HG02678 (cell line): ENCODE measurements at regions not wholly inside any gene's neighbourhood (a gene's known extent, or its start where the extent isn't known, plus 50 kb on each side); places are given as distances from the start of the nearest gene placed in this dataset.

Experiments used
- ATAC-seq: cut with Tn5 transposase; IDR thresholded peaks from one replicate; pipeline ENCODE4 v1.9.1; 2021; ENCODE audit warnings: mild to moderate bottlenecking, moderate library complexity; ENCODE audit not compliant: unreplicated experiment

DNA sequence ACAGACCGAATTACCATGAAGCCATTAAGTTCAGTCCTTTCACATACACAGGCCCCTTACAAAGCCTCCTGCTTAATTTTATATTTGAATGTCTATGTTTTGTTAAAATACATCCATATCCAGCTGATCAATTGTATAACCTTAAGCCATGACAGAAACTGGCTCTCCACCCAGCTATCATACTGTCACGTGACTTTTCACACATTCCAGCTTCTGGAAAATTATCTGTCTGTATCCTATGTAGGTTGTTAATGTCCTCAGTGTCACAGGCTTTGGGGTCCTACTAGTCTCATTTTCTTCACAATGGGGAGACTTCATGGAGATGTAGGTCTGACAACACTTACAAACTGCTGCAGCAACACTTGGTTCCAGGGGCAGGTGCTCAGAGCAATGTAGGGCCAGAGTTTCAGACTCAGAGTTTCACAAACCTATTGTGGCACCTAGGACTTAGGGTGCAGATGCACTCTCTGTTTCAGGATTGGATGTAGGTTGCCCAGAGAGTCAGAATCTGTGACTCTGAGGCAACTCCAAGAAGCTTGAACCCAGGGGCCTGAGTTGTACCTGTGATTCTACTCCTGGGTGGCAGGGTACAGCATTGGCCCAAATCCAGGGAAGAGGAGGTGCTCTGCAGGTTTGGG, 69.6 kb upstream of the PCDH20 start:
- no peak for ATAC-seq

DNA sequence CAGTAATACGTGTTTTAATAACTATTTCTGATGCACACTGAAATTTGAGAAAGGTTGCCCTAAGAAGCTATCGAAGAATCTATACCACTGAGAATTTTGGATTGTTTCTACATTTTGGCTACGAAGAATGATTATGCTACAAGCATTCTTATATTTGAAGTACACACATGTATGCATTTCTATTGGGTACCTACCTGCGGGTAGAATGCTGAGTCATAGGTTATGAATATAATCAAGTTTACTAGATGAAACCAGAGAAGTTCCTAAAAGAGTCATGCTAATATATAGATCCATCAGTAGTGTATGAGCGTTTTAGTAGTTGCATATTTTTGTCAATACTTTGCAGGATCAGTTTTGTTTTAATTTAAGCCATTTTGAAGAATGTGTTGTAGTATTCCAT, 62.0 kb upstream of the PCDH20 start:
- no peak for ATAC-seq

DNA sequence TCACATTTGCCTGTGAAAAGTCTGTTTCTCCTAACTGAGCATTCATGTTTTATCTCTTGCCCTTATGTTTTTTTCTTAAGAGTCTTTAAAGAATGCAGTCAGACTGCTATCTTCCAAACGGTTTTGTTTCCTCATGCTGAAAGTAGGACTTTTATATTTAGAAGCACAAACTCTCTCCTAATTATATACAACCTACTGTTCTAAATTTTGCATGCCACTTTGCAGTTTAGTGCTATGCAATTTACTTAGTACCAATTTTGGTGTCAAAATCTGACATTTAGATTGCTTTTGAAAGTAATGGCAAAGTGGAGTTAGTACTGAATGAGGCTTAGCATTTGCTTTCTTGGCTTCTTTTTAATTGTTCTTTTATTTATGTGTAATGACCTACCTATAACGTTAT, 55.1 kb upstream of the PCDH20 start:
- ATAC-seq = no peak

DNA sequence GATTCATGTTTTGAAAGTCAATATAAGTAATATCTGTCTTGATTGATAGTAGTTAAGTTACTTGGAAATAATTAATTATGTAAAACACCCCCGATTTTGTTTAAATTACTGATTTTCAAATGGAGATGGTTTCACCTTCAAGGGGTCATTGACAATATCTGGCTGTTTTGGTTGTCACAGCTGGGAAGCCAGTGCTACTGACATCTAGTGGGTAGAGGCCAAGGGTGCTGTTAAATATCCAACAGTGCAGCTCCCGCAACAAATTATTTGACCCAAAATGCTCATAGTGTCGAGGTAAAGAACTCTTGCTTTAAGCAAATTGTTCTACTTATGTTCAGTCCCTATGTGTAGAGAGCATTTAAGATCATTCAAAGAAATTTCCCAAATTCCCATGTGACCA, 50.6 kb upstream of the PCDH20 start:
- ATAC-seq = no peak
